ENCODE measurements at regions not wholly inside any gene's neighbourhood (a gene's known extent, or its start where the extent isn't known, plus 50 kb on each side); places are given as distances from the start of the nearest gene placed in this dataset.

- DNase-seq, result no peak
These were observed 429.6 kb downstream of the INSC start for GRCh38 chr11:15544353-15544752.

- DNase-seq, result no peak
These were observed 433.0 kb downstream of the INSC start for GRCh38 chr11:15547685-15548084.

GRCh38 chr11:15551901-15552851 lies 437.5 kb downstream of the INSC start:
- no peak for DNase-seq

DNA sequence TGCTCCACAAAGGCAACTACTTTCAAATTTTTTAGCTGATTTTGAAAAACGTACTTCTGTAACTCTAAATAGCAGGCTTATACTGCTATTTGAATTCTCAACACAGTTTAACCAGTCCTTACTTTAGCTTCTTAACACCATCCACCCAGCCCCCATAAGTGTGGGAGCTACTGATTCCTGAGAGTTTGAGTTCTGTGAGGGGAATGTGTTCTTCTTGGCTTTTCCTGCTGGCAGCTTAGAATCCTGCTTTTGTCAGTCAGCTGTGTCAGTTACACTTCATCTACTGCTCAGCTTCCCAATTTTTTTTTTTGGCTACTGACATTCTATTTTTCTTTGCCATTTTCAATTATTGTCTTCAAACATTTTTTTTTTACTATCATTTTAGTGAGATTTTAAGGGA lies 440.4 kb downstream of the INSC start:
- no peak for DNase-seq

GRCh38 chr11:15557457-15558230 lies 442.9 kb downstream of the INSC start:
- no peak for DNase-seq

- DNase-seq, result no peak
These were observed 443.9 kb downstream of the INSC start for GRCh38 chr11:15558513-15559181.

- DNase-seq, result no peak
These were observed 446.2 kb downstream of the INSC start for GRCh38 chr11:15560689-15561467.

- DNase-seq, result no peak
These were observed 447.5 kb downstream of the INSC start for GRCh38 chr11:15562230-15562629.

- DNase-seq, result no peak
These were observed 448.3 kb downstream of the INSC start for GRCh38 chr11:15563054-15563453.

DNA sequence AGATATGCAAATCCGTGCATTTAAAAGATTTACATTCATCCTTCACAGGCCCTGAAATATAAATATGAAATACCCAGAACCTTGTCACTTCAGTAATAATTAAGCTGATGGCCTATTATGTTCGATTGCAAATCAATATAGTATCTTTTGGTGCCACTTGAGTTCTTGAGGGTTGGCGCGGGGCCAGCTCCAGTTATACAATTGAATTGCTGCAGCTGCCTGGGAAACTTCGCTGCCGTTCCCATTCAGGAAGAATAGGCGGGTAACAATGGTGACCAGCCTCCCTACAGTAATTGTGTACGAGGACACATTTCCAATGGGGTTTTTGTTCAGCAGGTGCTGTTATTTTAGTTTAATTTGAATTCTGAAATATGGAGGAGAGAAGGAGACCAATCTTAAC lies 451.2 kb downstream of the INSC start:
- DNase-seq, result no peak

DNA sequence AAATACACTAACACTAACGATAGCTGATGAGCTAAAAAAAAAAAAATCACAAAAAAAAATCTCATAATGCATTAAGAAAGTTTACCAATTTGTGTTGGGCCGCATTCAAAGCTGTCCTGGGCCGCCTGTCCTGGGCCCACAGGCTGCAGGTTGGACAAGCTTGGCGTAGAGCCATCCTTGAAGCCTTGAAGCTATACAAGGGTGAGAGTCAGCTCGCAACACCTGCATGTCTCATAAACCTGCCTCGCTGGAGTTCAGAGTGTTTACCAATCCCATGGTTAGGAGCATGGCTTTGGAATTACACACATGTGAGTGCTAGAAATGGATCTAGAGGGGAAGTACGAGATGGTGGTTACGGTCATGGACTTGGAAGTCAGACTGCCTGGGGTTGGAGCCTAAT lies 453.7 kb downstream of the INSC start:
- no peak for DNase-seq

- no peak for DNase-seq
These were observed 454.7 kb downstream of the INSC start for GRCh38 chr11:15569305-15570025.

- DNase-seq, result no peak
These were observed 460.7 kb downstream of the INSC start for GRCh38 chr11:15575409-15575808.

GRCh38 chr11:15576769-15577168 lies 462.0 kb downstream of the INSC start:
- no peak for DNase-seq

DNA sequence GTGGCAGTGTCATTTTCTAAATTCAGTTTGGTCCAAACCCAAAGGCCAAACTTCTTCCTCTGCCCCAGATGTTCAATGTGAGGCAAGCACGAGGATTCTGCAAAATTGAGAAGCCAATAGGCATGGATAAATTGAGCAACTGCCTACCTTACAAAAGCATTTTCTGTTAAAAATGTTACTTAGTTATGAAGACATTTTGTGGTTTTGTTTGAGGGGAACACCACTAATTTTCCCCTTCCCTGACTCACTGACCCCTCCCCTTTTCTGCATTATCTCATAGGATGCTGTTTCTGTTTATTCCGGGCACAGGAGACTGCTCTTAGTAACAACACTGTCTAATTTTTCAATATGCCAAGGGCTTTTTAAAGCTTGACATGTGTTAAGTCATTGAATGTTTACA lies 462.8 kb downstream of the INSC start:
- DNase-seq, result peak; percentile 94 to 96

GRCh38 chr11:15579287-15580001 lies 464.7 kb downstream of the INSC start:
- no peak for DNase-seq

- peak; percentile 92 to 93 for DNase-seq
These were observed 465.5 kb downstream of the INSC start for GRCh38 chr11:15580056-15580774.

DNA sequence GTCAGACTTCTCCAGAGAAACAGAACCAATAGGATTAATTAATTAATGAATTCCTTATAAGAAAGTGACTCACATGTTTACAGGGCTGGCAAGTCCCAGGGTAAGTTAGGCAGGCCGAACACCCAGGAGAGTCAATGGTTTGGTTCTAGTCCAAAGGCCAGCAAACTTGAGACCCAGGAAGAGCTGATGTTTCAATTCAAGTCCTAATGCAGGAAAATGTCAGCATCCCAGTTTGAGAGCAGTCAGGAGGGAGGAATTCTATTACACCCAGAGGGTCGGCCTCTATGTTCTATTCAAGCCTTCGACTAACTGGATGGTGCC lies 466.0 kb downstream of the INSC start:
- no peak for DNase-seq

- DNase-seq, result no peak
These were observed 469.4 kb downstream of the INSC start for GRCh38 chr11:15584158-15584557.

- no peak for DNase-seq
These were observed 471.0 kb downstream of the INSC start for GRCh38 chr11:15585602-15586331.

Measured in AML-193 (cell line).